ENCODE measurements at regions not wholly inside any gene's neighbourhood (a gene's known extent, or its start where the extent isn't known, plus 50 kb on each side); places are given as distances from the start of the nearest gene placed in this dataset.
"Not testable (repeated sequence)": the region's sequence is repeated elsewhere in the genome, so short reads cannot be mapped to it uniquely, and the experiment has no call there.

- Histone ChIP-seq H3K4me2 (no peak overlapping the region), H3F3A (ENCODE audit: insufficient read depth, low read depth) (no peaks in the 10 kb centered on the region), H3K27me3 (ENCODE audit: insufficient read depth, low read depth) (no peaks in the 10 kb centered on the region), H2AFZ (no peak overlapping the region), H3K9me2 (ENCODE audit: insufficient read depth) (no peaks in the 10 kb centered on the region), H4K20me1 (ENCODE audit: insufficient read depth) (no peaks in the 10 kb centered on the region), H3K79me2 (ENCODE audit: low read depth) (no peaks in the 10 kb centered on the region), H3K27ac (no peak overlapping the region), H3K4me1 (replicated peaks; ENCODE audit: insufficient read depth) (no peaks in the 10 kb centered on the region), H3K9me3 (ENCODE audit: insufficient read depth, low read depth) (no peaks in the 10 kb centered on the region), H3K4me3 (no peak overlapping the region), H3K36me3 (ENCODE audit: low read depth) (no peaks in the 10 kb centered on the region)
- POLR2A ChIA-PET (ENCODE audit: unreplicated experiment), result no interaction called here
- TF ChIP-seq EZH2 (IDR thresholded peaks at IDR 0.05; ENCODE audit: low read depth), result no peak
- TF ChIP-seq, protein P1, sequence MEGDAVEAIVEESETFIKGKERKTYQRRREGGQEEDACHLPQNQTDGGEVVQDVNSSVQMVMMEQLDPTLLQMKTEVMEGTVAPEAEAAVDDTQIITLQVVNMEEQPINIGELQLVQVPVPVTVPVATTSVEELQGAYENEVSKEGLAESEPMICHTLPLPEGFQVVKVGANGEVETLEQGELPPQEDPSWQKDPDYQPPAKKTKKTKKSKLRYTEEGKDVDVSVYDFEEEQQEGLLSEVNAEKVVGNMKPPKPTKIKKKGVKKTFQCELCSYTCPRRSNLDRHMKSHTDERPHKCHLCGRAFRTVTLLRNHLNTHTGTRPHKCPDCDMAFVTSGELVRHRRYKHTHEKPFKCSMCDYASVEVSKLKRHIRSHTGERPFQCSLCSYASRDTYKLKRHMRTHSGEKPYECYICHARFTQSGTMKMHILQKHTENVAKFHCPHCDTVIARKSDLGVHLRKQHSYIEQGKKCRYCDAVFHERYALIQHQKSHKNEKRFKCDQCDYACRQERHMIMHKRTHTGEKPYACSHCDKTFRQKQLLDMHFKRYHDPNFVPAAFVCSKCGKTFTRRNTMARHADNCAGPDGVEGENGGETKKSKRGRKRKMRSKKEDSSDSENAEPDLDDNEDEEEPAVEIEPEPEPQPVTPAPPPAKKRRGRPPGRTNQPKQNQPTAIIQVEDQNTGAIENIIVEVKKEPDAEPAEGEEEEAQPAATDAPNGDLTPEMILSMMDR (conservative IDR thresholded peaks at IDR 0.05), result no peak
- BruUV-seq (replicated peaks), result no TSS peak
- CTCF ChIA-PET, result no interaction called here
- intact Hi-C loops (cut with micrococcal nuclease; ENCODE audit: unreplicated experiment), result no loop called here
- no peak for DNase-seq
Measured at GRCh38 chr1:193388165-193388564, 201.8 kb upstream of the B3GALT2 start.

DNA sequence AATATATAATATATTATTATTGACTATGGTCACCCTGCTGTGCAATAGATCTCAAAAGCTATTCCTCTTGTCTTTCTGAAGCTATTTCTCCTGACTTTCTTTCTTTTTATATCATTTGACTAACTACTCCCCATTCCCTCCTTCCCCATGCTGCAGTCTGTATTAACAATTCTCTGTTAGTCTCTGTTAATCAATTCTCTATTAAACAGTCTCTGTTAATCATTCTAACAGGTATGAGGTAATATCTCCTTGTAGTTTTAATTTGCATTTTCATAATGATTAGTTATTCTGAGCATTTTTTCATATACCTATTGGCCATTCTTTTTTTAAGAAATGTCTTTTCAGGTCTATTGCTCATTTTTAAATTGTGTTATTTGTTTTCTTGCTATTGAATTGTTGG is 201.0 kb upstream of the B3GALT2 start:
- Histone ChIP-seq H3K4me2 (no peak overlapping the region), H2AFZ (no peak overlapping the region), H3K36me3 (ENCODE audit: low read depth) (no peaks in the 10 kb centered on the region), H3K9me2 (ENCODE audit: insufficient read depth) (no peaks in the 10 kb centered on the region), H3K4me3 (no peak overlapping the region), H3K4me1 (replicated peaks; ENCODE audit: insufficient read depth) (no peaks in the 10 kb centered on the region), H3K27ac (no peak overlapping the region), H3K9me3 (ENCODE audit: insufficient read depth, low read depth) (no peaks in the 10 kb centered on the region), H3K79me2 (ENCODE audit: low read depth) (no peaks in the 10 kb centered on the region), H4K20me1 (ENCODE audit: insufficient read depth) (no peaks in the 10 kb centered on the region), H3K27me3 (ENCODE audit: insufficient read depth, low read depth) (no peaks in the 10 kb centered on the region), H3F3A (ENCODE audit: insufficient read depth, low read depth) (no peaks in the 10 kb centered on the region)
- ChIA-PET POLR2A (ENCODE audit: unreplicated experiment) (no interaction called here), CTCF (no interaction called here)
- DNase-seq, result no peak
- BruUV-seq (replicated peaks), result no TSS peak
- intact Hi-C loops (cut with micrococcal nuclease; ENCODE audit: unreplicated experiment), result no loop called here
- TF ChIP-seq, protein P1 (conservative IDR thresholded peaks at IDR 0.05), result no peak
- TF ChIP-seq EZH2 (IDR thresholded peaks at IDR 0.05; ENCODE audit: low read depth), result no peak

DNA sequence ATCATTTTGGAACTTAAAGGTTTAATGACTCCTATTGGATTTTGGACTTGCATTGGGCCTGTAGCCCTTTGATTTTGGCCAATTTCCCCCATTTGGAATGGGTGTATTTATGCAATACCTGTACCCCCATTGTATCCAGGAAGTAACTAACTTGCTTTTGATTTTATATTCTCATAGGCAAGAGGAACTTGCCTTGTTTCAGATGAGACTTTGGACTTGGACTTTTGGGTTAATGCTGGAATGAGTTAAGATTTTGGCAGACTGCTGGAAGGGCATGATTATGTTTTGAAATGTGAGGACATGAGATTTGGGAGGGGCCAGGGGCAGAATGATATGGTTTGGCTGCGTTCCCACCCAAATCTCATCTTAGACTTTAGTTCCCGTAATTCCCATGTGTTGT is 192.0 kb upstream of the B3GALT2 start:
- H3K9me2 ChIP-seq (ENCODE audit: insufficient read depth); BruUV-seq (replicated peaks); H3K27ac ChIP-seq; H3K4me2 ChIP-seq; H3K4me1 ChIP-seq (replicated peaks; ENCODE audit: insufficient read depth); H3K79me2 ChIP-seq (ENCODE audit: low read depth); H3K4me3 ChIP-seq; H3F3A ChIP-seq (ENCODE audit: insufficient read depth, low read depth); DNase-seq; POLR2A ChIA-PET (ENCODE audit: unreplicated experiment); H2AFZ ChIP-seq; H3K27me3 ChIP-seq (ENCODE audit: insufficient read depth, low read depth); H3K9me3 ChIP-seq (ENCODE audit: insufficient read depth, low read depth); H4K20me1 ChIP-seq (ENCODE audit: insufficient read depth); H3K36me3 ChIP-seq (ENCODE audit: low read depth); CTCF ChIA-PET: not testable (repeated sequence)
- intact Hi-C loops (cut with micrococcal nuclease; ENCODE audit: unreplicated experiment), result loop anchor here (5.0 kb wide), 1 partner anchor 396 kb away; no protein-coding TSS in a partner anchor

GRCh38 chr1:193377472-193377871 is 191.1 kb upstream of the B3GALT2 start:
- intact Hi-C loops (cut with micrococcal nuclease; ENCODE audit: unreplicated experiment), result loop anchor here (5.0 kb wide), 1 partner anchor 395 kb away; no protein-coding TSS in a partner anchor
- H3K27me3 ChIP-seq (ENCODE audit: insufficient read depth, low read depth), result no peaks in the 10 kb centered on the region
- no peak overlapping the region for H3K4me3 ChIP-seq
- no TSS peak for BruUV-seq (replicated peaks)
- no peak overlapping the region for H3K27ac ChIP-seq
- ChIA-PET CTCF (no interaction called here), POLR2A (ENCODE audit: unreplicated experiment) (no interaction called here)
- H3F3A ChIP-seq (ENCODE audit: insufficient read depth, low read depth), result no peaks in the 10 kb centered on the region
- no peak overlapping the region for H2AFZ ChIP-seq
- no peak for DNase-seq
- H3K4me2 ChIP-seq, result no peak overlapping the region
- H3K4me1 ChIP-seq (replicated peaks; ENCODE audit: insufficient read depth), result no peaks in the 10 kb centered on the region
- no peak for TF ChIP-seq EZH2 (IDR thresholded peaks at IDR 0.05; ENCODE audit: low read depth)
- TF ChIP-seq, protein P1 (conservative IDR thresholded peaks at IDR 0.05), result no peak
- H3K36me3 ChIP-seq (ENCODE audit: low read depth), result no peaks in the 10 kb centered on the region
- H4K20me1 ChIP-seq (ENCODE audit: insufficient read depth), result no peaks in the 10 kb centered on the region
- H3K9me2 ChIP-seq (ENCODE audit: insufficient read depth), result no peaks in the 10 kb centered on the region
- no peaks in the 10 kb centered on the region for H3K9me3 ChIP-seq (ENCODE audit: insufficient read depth, low read depth)
- no peaks in the 10 kb centered on the region for H3K79me2 ChIP-seq (ENCODE audit: low read depth)

Data from PC-9 (cell line).